ENCODE measurements at regions not wholly inside any gene's neighbourhood (a gene's known extent, or its start where the extent isn't known, plus 50 kb on each side); places are given as distances from the start of the nearest gene placed in this dataset.
"Not testable (repeated sequence)": the region's sequence is repeated elsewhere in the genome, so short reads cannot be mapped to it uniquely, and the experiment has no call there.

- no peak for DNase-seq (ENCODE audit: low spot score)
Observed at GRCh38 chrY:26638063-26638462, 1016.1 kb downstream of the CDY1 start.

- not testable (repeated sequence) for DNase-seq (ENCODE audit: low spot score)
Observed at GRCh38 chrY:26645856-26646255, 1023.9 kb downstream of the CDY1 start.

- DNase-seq (ENCODE audit: low spot score), result not testable (repeated sequence)
Observed at GRCh38 chrY:26648240-26648639, 1026.3 kb downstream of the CDY1 start.

GRCh38 chrY:26664245-26664644 lies 1042.3 kb downstream of the CDY1 start:
- DNase-seq (ENCODE audit: low spot score), result not testable (repeated sequence)

DNA sequence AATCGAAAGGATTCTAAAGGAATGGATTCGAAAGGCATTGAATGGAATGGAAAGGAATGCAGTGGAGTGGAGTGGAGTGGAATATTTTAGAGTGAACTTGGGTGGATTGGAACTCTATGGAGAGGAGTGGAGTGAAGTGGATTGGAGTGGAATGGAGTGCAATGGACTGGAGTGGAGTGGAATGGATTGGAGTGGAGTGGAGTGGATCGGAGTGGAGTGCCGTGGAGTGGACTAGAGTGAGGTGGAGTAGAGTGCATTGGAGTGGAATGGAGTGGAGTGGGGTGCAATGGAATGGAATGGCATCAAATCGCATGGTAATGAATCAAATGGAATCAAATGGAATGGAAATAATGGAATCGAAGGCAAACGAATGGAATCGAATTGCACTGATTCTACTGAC lies 1044.8 kb downstream of the CDY1 start:
- not testable (repeated sequence) for DNase-seq (ENCODE audit: low spot score)

DNA sequence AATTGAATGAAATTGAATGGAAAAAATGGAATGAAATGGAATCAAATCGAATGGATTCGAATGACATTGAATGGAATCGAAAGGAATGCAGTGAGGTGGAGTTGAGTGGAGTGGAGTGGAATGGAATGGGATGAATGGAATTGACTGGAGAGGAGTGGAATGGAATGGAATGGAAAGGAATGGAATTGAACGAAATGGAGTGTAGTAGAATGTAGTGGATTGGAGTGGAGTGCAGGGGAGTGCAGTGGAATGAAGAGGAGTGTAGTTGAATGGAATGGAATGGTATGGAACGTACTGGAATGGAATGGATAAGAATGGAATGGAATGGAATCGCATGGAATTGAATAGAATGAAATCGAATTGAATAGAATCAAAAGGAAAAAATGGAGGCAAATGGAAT lies 1047.3 kb downstream of the CDY1 start:
- not testable (repeated sequence) for DNase-seq (ENCODE audit: low spot score)

DNA sequence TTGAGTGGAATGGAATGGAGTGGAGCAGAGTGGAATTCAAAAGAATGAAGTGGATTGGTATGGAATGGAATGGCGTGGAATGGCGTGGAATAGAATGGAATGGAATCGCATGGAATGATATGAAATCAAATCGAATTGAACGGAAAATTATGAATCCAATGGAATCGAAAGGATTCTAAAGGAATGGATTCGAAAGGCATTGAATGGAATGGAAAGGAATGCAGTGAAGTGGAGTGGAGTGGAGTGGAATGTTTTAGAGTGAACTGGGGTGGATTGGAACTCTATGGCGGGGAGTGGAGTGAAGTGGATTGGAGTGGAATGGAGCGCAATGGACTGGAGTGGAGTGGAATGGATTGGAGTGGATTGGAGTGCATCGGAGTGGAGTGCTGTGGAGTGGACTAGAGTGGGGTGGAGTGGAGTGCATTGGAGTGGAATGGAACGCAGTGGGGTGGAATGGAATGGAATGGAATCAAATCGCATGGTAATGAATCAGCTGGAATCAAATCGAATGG lies 1048.5 kb downstream of the CDY1 start:
- DNase-seq (ENCODE audit: low spot score), result peak; percentile 4

DNA sequence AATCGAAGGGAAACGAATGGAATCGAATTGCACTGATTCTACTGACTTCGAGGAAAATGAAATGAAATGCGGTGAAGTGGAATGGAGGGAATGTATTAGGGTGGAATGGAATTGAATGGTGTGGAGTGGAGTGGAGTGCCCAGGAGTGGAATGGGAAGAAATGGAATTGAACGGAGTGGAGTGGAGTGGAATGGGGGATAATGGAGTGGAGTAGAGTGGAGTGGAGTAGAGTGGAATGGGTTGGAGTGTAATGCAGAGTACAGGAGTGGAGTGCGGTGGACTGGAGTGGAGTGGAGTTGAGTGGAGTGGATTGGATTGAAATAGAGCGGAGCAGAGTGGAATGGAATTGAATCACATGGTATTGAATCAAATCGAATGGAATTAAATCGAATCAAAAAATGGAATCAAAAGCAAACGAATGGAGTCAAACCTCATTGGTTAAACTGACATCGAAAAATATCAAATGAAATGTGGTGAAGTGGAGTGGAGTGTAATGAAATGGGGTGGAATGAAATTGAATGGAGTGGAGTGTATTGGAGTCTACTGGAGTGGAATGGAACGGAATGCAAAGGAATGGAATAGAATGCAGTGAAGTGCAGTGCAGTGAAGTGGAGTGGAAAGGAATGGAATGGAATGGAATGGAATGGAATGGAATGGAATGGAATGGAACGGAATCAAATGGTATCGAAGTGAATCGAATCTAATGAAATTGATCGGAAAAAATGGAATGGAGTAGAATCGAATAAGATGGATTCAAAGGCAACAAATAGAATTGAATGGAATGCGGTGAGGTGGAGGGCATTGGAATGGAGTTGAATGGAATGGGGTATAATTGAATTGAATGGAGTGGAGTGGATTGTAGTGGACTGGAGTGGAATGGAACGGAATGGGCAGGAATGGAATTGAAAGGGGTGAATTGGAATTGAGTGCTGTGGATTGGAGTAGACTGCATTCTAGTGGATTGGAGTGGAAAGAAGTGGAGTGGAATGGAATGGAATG lies 1049.3 kb downstream of the CDY1 start:
- DNase-seq (ENCODE audit: low spot score), result peak; percentile 19

All from germinal center (tissue), 1 donor.